Right lobe of liver (tissue), 4 donors: ENCODE measurements at regions not wholly inside any gene's neighbourhood (a gene's known extent, or its start where the extent isn't known, plus 50 kb on each side); places are given as distances from the start of the nearest gene placed in this dataset.

Experiments used
- POLR2A ChIP-seq: fragments of 450-650 bp; IDR thresholded peaks from one replicate; pipeline ENCODE4 v1.6.1; 2017; ENCODE audit warnings: antibody characterized with exemption, mild to moderate bottlenecking
- TF ChIP-seq, protein P1 (sequence below), 4 donors: fragments of 200-600 bp in 3 of 4; fragments of 450-650 bp in 1 of 4; IDR thresholded peaks; one replicate each; pipeline versions ENCODE4 v1.5.1 to v1.8.0; 2016 to 2022; ENCODE audit warnings: antibody characterized with exemption in 4 of 4, mild to moderate bottlenecking in 2 of 4
- donor health status: DM: no; HTN: no; CAD: no.
- donor health status: DM: no; HTN: no; CAD: no.
- donor health status: DM: no; HTN: yes; CAD: no.

GRCh38 chr21:19275065-19275464, 871.5 kb upstream of the TMPRSS15 start:
- TF ChIP-seq POLR2A, result no peak
- TF ChIP-seq, protein P1, sequence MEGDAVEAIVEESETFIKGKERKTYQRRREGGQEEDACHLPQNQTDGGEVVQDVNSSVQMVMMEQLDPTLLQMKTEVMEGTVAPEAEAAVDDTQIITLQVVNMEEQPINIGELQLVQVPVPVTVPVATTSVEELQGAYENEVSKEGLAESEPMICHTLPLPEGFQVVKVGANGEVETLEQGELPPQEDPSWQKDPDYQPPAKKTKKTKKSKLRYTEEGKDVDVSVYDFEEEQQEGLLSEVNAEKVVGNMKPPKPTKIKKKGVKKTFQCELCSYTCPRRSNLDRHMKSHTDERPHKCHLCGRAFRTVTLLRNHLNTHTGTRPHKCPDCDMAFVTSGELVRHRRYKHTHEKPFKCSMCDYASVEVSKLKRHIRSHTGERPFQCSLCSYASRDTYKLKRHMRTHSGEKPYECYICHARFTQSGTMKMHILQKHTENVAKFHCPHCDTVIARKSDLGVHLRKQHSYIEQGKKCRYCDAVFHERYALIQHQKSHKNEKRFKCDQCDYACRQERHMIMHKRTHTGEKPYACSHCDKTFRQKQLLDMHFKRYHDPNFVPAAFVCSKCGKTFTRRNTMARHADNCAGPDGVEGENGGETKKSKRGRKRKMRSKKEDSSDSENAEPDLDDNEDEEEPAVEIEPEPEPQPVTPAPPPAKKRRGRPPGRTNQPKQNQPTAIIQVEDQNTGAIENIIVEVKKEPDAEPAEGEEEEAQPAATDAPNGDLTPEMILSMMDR (IDR thresholded peaks at IDR 0.05), result no peak
